Keratinocyte (primary cell): ENCODE measurements at regions not wholly inside any gene's neighbourhood (a gene's known extent, or its start where the extent isn't known, plus 50 kb on each side); places are given as distances from the start of the nearest gene placed in this dataset.

ENCODE experiments used
- DNase-seq: peaks from one replicate; pipeline ENCODE4 v3.0.0-alpha.2; 2011; ENCODE audit warnings: low read depth, missing footprints, low spot score
- FAIRE-seq: peaks from 2 replicates; lab custom pipeline; 2011; peaks lifted over from hg19 to GRCh38; lab: Jason Lieb, UNC
- H2AFZ ChIP-seq: 2 replicates; pipeline ENCODE4 v1.6.0; 2012; ENCODE audit warnings: low read length, control low read depth, inconsistent platforms; ENCODE audit not compliant: control insufficient read depth
- H3K27ac ChIP-seq: 2 replicates; pipeline ENCODE4 v1.5.1; 2011; ENCODE audit warnings: low read length; ENCODE audit not compliant: control insufficient read depth, insufficient read depth
- H3K27me3 ChIP-seq: 3 replicates; pipeline ENCODE4 v1.6.0; 2011; ENCODE audit warnings: low read length; ENCODE audit not compliant: control insufficient read depth, insufficient read depth; ENCODE audit errors: extremely low read depth
- H3K36me3 ChIP-seq, 2 experiments: 2 replicates in 1 of 2; 3 replicates in 1 of 2; pipeline ENCODE4 v1.5.1; 2011; ENCODE audit warnings: low read length in 2 of 2, mild to moderate bottlenecking in 1 of 2; ENCODE audit not compliant: control insufficient read depth in 2 of 2, insufficient read depth in 2 of 2; ENCODE audit errors: extremely low read depth in 1 of 2
- H3K4me1 ChIP-seq: 3 replicates; pipeline ENCODE4 v1.5.1; 2011; ENCODE audit warnings: low read length; ENCODE audit not compliant: control insufficient read depth, insufficient read depth; ENCODE audit errors: extremely low read depth
- H3K4me2 ChIP-seq: 3 replicates; pipeline ENCODE4 v1.6.0; 2011; ENCODE audit warnings: low read depth, low read length; ENCODE audit not compliant: control insufficient read depth, insufficient read depth; ENCODE audit errors: extremely low read depth
- H3K4me3 ChIP-seq, 3 experiments: fragments of 200-600 bp in 1 of 3; sonication (generic) in 1 of 3; 2 replicates in 2 of 3; 3 replicates in 1 of 3; pipeline ENCODE4 v1.5.1; 2011 to 2016; ENCODE audit warnings: low read length in 3 of 3, mild to moderate bottlenecking in 3 of 3, control low read depth in 2 of 3, inconsistent platforms in 1 of 3, low read depth in 1 of 3, mixed read lengths in 1 of 3, mixed run types in 1 of 3, moderate library complexity in 1 of 3; ENCODE audit not compliant: control insufficient read depth in 2 of 3, insufficient read depth in 2 of 3; ENCODE audit errors: extremely low read depth in 1 of 3
- H3K79me2 ChIP-seq: 2 replicates; pipeline ENCODE4 v1.6.0; 2012; ENCODE audit warnings: low read length; ENCODE audit not compliant: control insufficient read depth, insufficient read depth
- H3K9ac ChIP-seq: 3 replicates; pipeline ENCODE4 v1.6.0; 2011; ENCODE audit warnings: low read length; ENCODE audit not compliant: control insufficient read depth, insufficient read depth; ENCODE audit errors: extremely low read depth
- H3K9me1 ChIP-seq: 3 replicates; pipeline ENCODE4 v1.6.0; 2011; ENCODE audit warnings: low read length; ENCODE audit not compliant: control insufficient read depth, insufficient read depth; ENCODE audit errors: extremely low read depth
- H3K9me3 ChIP-seq: 2 replicates; pipeline ENCODE4 v1.5.1; 2012; ENCODE audit warnings: low read depth, low read length; ENCODE audit not compliant: control insufficient read depth
- H4K20me1 ChIP-seq: 3 replicates; pipeline ENCODE4 v1.6.0; 2011; ENCODE audit warnings: low read length; ENCODE audit not compliant: control insufficient read depth, insufficient read depth; ENCODE audit errors: extremely low read depth
- EZH2 ChIP-seq: IDR thresholded peaks from one replicate; pipeline ENCODE4 v1.6.1; 2012; ENCODE audit warnings: inconsistent platforms, mild to moderate bottlenecking, low read length, moderate library complexity
- dilution Hi-C: fragments of 300-500 bp; cut with MboI; formaldehyde crosslinking; loops from one replicate; pipeline ENCODE4 v1.7.0; 2020; ENCODE audit warnings: low sequenced_read_pairs; ENCODE audit not compliant: extremely low pct_ligation_motif_present
- TF ChIP-seq, protein P1 (sequence below), 3 experiments: IDR thresholded peaks in 1 of 3; conservative IDR thresholded peaks in 1 of 3; optimal IDR thresholded peaks in 1 of 3; 2 replicates in 2 of 3; 3 replicates in 1 of 3; pipeline versions ENCODE3 to v1.5.1; 2011; ENCODE audit warnings: low read length in 3 of 3, mild to moderate bottlenecking in 3 of 3, moderate library complexity in 2 of 3, control low read depth in 1 of 3, inconsistent platforms in 1 of 3; ENCODE audit not compliant: insufficient read depth in 2 of 3; ENCODE audit errors: extremely low read depth in 1 of 3

- no peak overlapping the region for H2AFZ ChIP-seq
- no peak overlapping the region for H3K27ac ChIP-seq
- no peak overlapping the region for H3K9ac ChIP-seq
- H3K36me3 ChIP-seq = no peaks in the 10 kb centered on the region
- dilution Hi-C loops = no loop called here
- DNase-seq (no peak), FAIRE-seq (no peak)
- no peaks in the 10 kb centered on the region for H3K4me1 ChIP-seq
- no peak overlapping the region for H3K4me3 ChIP-seq
- TF ChIP-seq, protein P1, sequence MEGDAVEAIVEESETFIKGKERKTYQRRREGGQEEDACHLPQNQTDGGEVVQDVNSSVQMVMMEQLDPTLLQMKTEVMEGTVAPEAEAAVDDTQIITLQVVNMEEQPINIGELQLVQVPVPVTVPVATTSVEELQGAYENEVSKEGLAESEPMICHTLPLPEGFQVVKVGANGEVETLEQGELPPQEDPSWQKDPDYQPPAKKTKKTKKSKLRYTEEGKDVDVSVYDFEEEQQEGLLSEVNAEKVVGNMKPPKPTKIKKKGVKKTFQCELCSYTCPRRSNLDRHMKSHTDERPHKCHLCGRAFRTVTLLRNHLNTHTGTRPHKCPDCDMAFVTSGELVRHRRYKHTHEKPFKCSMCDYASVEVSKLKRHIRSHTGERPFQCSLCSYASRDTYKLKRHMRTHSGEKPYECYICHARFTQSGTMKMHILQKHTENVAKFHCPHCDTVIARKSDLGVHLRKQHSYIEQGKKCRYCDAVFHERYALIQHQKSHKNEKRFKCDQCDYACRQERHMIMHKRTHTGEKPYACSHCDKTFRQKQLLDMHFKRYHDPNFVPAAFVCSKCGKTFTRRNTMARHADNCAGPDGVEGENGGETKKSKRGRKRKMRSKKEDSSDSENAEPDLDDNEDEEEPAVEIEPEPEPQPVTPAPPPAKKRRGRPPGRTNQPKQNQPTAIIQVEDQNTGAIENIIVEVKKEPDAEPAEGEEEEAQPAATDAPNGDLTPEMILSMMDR (optimal IDR thresholded peaks at IDR 0.05 in 1 of 3, IDR thresholded peaks at IDR 0.05 in 1 of 3, conservative IDR thresholded peaks at IDR 0.05 in 1 of 3; ENCODE audit: extremely low read depth in 1 of 3, insufficient read depth in 2 of 3, low read length in 3 of 3) = no peak
- no peaks in the 10 kb centered on the region for H3K27me3 ChIP-seq
- no peaks in the 10 kb centered on the region for H3K9me1 ChIP-seq
- H3K9me3 ChIP-seq = no peaks in the 10 kb centered on the region
- no peak overlapping the region for H3K4me2 ChIP-seq
- H4K20me1 ChIP-seq = no peaks in the 10 kb centered on the region
- H3K79me2 ChIP-seq = no peaks in the 10 kb centered on the region
Measured at GRCh38 chrX:54615109-54615508, 85.1 kb downstream of the GNL3L start.

GRCh38 chrX:54633641-54634040 is 103.6 kb downstream of the GNL3L start:
- DNase-seq = no peak
- Histone ChIP-seq H3K27ac (no peak overlapping the region), H3K79me2 (no peaks in the 10 kb centered on the region), H3K27me3 (no peaks in the 10 kb centered on the region), H2AFZ (no peak overlapping the region), H4K20me1 (no peaks in the 10 kb centered on the region), H3K4me2 (no peak overlapping the region), H3K9me1 (no peaks in the 10 kb centered on the region), H3K9me3 (no peaks in the 10 kb centered on the region), H3K4me1 (no peaks in the 10 kb centered on the region), H3K4me3 (no peak overlapping the region), H3K36me3 (no peaks in the 10 kb centered on the region), H3K9ac (no peak overlapping the region)
- no peak for TF ChIP-seq EZH2
- TF ChIP-seq, protein P1 (optimal IDR thresholded peaks at IDR 0.05 in 1 of 3, IDR thresholded peaks at IDR 0.05 in 1 of 3, conservative IDR thresholded peaks at IDR 0.05 in 1 of 3; ENCODE audit: extremely low read depth in 1 of 3, insufficient read depth in 2 of 3, low read length in 3 of 3) = no peak
- dilution Hi-C loops = no loop called here
- no peak for FAIRE-seq
